ENCODE measurements at regions not wholly inside any gene's neighbourhood (a gene's known extent, or its start where the extent isn't known, plus 50 kb on each side); places are given as distances from the start of the nearest gene placed in this dataset.
A peak's percentile ranks its signal among the peaks of the same experiment; 100 is the strongest.

DNA sequence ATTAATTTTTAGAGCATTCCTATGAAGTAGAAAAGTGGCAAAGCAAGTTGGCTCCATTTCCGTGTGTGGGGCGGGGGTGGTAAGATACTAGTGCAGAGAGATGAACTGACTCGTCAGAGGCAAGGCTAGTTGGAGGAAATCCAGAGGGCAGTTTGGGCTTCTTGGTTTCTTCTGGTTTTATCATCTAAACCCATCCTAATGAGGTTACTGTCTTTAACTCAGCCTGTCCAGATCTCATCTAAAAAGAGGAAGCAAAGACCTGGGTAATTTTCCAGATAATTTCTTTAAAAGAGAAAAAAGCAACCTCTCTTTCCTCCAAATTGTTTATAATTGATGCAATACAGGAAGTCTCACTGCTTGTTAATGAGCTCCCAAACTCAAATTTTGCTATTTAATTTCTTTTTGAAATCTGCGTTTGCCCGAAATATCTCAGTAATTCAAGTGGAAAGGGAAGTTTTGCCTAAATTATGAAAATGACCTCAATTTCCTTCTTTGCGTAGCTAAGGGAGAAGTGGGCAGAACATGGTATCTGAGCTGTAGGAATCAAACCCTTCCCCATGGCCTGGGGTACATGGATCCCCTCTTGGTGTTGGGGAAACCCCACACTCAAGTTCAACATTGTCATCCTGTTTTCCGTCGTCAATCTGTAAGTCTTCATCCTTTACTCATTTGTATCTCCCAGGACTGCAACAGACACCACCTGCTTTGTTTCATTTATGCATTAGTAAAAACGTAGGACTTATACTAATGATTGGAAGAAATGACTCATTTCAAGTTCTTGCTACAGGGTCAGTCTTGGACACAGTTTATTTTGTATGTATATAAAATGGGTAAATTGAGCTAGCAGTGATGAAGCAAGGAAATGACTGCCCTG is 89.1 kb upstream of the KLF7 start:
- Histone ChIP-seq H4K91ac (ENCODE audit: low read length) (peak overlapping the region; percentile 79), H2AFZ (ENCODE audit: low read depth, low read length) (no peak overlapping the region), H2BK12ac (ENCODE audit: low read length in 2 of 2) (peak overlapping the region; percentile 98 to 100), H3K36me3 (ENCODE audit: control insufficient read depth in 1 of 2, insufficient read depth in 2 of 2, low read depth in 1 of 2, low read length in 2 of 2) (no peaks in the 10 kb centered on the region), H3K79me1 (replicated peaks; ENCODE audit: low read length, poor library complexity, severe bottlenecking) (no peaks in the 10 kb centered on the region), H3K9ac (ENCODE audit: low read length) (peak overlapping the region; percentile 37), H3K27ac (ENCODE audit: low read length, poor library complexity, severe bottlenecking) (peak overlapping the region; percentile 73), H3K9me3 (ENCODE audit: control insufficient read depth, low read length) (no peaks in the 10 kb centered on the region), H3K23ac (ENCODE audit: low read length in 2 of 2) (no peak overlapping the region), H3K4me2 (ENCODE audit: low read length, poor library complexity, severe bottlenecking) (no peak overlapping the region), H3K27me3 (ENCODE audit: control insufficient read depth in 1 of 2, insufficient read depth in 1 of 2, low read length in 2 of 2) (no peaks in the 10 kb centered on the region), H3K4ac (ENCODE audit: low read depth in 1 of 2, low read length in 2 of 2) (peak overlapping the region in 1 of 2 experiments; percentile 89), H2BK15ac (ENCODE audit: low read depth, poor library complexity, severe bottlenecking) (no peak overlapping the region), H3K4me1 (ENCODE audit: control insufficient read depth, insufficient read depth, low read depth, low read length) (peaks cover 34% of the 10 kb centered on the region), H2BK120ac (ENCODE audit: low read depth, low read length) (no peak overlapping the region), H4K8ac (ENCODE audit: low read length) (peak overlapping the region; percentile 89), H3K14ac (ENCODE audit: low read length in 2 of 2) (no peak overlapping the region), H3K4me3 (ENCODE audit: insufficient read depth in 1 of 2, low read depth in 1 of 2, low read length in 2 of 2) (no peak overlapping the region), H3K18ac (ENCODE audit: low read depth in 1 of 2, low read length in 2 of 2) (peak overlapping the region; percentile 96 to 98), H2AK5ac (ENCODE audit: low read length, severe bottlenecking) (peak overlapping the region; percentile 14), H2BK5ac (ENCODE audit: low read depth, low read length, poor library complexity, severe bottlenecking) (peak overlapping the region; percentile 21)
- peak; percentile 94 for DNase-seq
- WGBS = 22% methylated on average over 9 of the region's 9 CpGs

GRCh38 chr2:207255565-207256470 is 90.1 kb upstream of the KLF7 start:
- H3K4me1 ChIP-seq (ENCODE audit: control insufficient read depth, insufficient read depth, low read depth, low read length) = peaks cover 33% of the 10 kb centered on the region
- H3K9ac ChIP-seq (ENCODE audit: low read length) = no peak overlapping the region
- H3K4me3 ChIP-seq (ENCODE audit: insufficient read depth in 1 of 2, low read depth in 1 of 2, low read length in 2 of 2) = no peak overlapping the region
- WGBS = 82% methylated on average over 17 of the region's 17 CpGs
- peak overlapping the region; percentile 73 for H3K27ac ChIP-seq (ENCODE audit: low read length, poor library complexity, severe bottlenecking)
- H3K23ac ChIP-seq (ENCODE audit: low read length in 2 of 2) = peak overlapping the region in 1 of 2 experiments; percentile 77
- H2BK120ac ChIP-seq (ENCODE audit: low read depth, low read length) = peak overlapping the region; percentile 95
- H4K91ac ChIP-seq (ENCODE audit: low read length) = peak overlapping the region; percentile 97
- H3K4ac ChIP-seq (ENCODE audit: low read depth in 1 of 2, low read length in 2 of 2) = peak overlapping the region; percentile 31 to 98
- H2AFZ ChIP-seq (ENCODE audit: low read depth, low read length) = no peak overlapping the region
- H3K36me3 ChIP-seq (ENCODE audit: control insufficient read depth in 1 of 2, insufficient read depth in 2 of 2, low read depth in 1 of 2, low read length in 2 of 2) = no peaks in the 10 kb centered on the region
- no peak overlapping the region for H2BK5ac ChIP-seq (ENCODE audit: low read depth, low read length, poor library complexity, severe bottlenecking)
- peak overlapping the region in 1 of 2 experiments; percentile 88 for H3K14ac ChIP-seq (ENCODE audit: low read length in 2 of 2)
- no peak overlapping the region for H3K4me2 ChIP-seq (ENCODE audit: low read length, poor library complexity, severe bottlenecking)
- H4K8ac ChIP-seq (ENCODE audit: low read length) = peak overlapping the region; percentile 86
- H2BK12ac ChIP-seq (ENCODE audit: low read length in 2 of 2) = peak overlapping the region; percentile 98 to 100
- DNase-seq = no peak
- peak overlapping the region; percentile 55 for H2BK15ac ChIP-seq (ENCODE audit: low read depth, poor library complexity, severe bottlenecking)
- H3K79me1 ChIP-seq (replicated peaks; ENCODE audit: low read length, poor library complexity, severe bottlenecking) = no peaks in the 10 kb centered on the region
- H3K9me3 ChIP-seq (ENCODE audit: control insufficient read depth, low read length) = no peaks in the 10 kb centered on the region
- peak overlapping the region; percentile 96 to 98 for H3K18ac ChIP-seq (ENCODE audit: low read depth in 1 of 2, low read length in 2 of 2)
- H3K27me3 ChIP-seq (ENCODE audit: control insufficient read depth in 1 of 2, insufficient read depth in 1 of 2, low read length in 2 of 2) = no peaks in the 10 kb centered on the region
- peak overlapping the region; percentile 80 for H2AK5ac ChIP-seq (ENCODE audit: low read length, severe bottlenecking)

DNA sequence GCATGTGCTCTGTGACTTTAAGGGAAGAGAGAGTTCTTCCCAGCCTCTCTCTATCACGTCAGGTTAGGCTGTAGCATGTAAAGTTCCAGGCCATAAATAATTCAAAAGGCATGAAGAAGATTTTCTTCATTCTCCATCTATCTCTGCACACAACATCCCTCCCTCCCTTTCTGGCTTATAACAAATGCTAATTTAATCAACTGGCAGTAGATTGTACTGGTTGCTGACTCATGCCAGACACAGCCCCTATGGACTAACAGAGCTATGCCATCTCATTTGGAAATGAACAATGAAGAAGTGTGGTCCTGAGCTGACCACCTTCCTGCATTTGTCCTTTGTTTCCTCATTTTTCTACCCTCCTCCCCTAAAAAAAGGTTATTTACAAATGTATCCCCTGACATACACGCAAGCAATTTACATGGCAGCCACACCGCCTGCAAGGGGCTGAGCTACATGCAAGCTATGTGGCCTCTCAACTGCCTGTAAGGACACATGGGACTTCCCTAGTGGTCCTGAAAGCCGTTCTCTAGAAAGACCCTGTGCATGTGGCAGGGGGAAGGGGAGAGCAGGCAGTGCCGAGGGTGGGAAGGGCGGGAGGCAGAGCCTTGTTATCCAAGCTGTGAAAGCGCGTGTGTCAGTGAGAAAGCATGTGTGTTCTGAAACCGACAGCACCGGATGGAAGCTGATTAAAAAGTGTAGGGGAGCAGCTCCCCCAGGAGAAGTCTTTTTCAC is 90.9 kb upstream of the KLF7 start:
- H3K4me3 ChIP-seq (ENCODE audit: insufficient read depth in 1 of 2, low read depth in 1 of 2, low read length in 2 of 2) = no peak overlapping the region
- peak overlapping the region; percentile 95 for H4K8ac ChIP-seq (ENCODE audit: low read length)
- peak overlapping the region; percentile 96 to 99 for H3K18ac ChIP-seq (ENCODE audit: low read depth in 1 of 2, low read length in 2 of 2)
- H3K4me2 ChIP-seq (ENCODE audit: low read length, poor library complexity, severe bottlenecking) = no peak overlapping the region
- no peaks in the 10 kb centered on the region for H3K36me3 ChIP-seq (ENCODE audit: control insufficient read depth in 1 of 2, insufficient read depth in 2 of 2, low read depth in 1 of 2, low read length in 2 of 2)
- H2AK5ac ChIP-seq (ENCODE audit: low read length, severe bottlenecking) = peak overlapping the region; percentile 80
- peak overlapping the region in 1 of 2 experiments; percentile 97 for H3K23ac ChIP-seq (ENCODE audit: low read length in 2 of 2)
- H2BK15ac ChIP-seq (ENCODE audit: low read depth, poor library complexity, severe bottlenecking) = peak overlapping the region; percentile 82
- H3K27me3 ChIP-seq (ENCODE audit: control insufficient read depth in 1 of 2, insufficient read depth in 1 of 2, low read length in 2 of 2) = no peaks in the 10 kb centered on the region
- no peaks in the 10 kb centered on the region for H3K79me1 ChIP-seq (replicated peaks; ENCODE audit: low read length, poor library complexity, severe bottlenecking)
- peaks cover 28% of the 10 kb centered on the region for H3K4me1 ChIP-seq (ENCODE audit: control insufficient read depth, insufficient read depth, low read depth, low read length)
- no peaks in the 10 kb centered on the region for H3K9me3 ChIP-seq (ENCODE audit: control insufficient read depth, low read length)
- H4K91ac ChIP-seq (ENCODE audit: low read length) = peak overlapping the region; percentile 97
- H3K9ac ChIP-seq (ENCODE audit: low read length) = peak overlapping the region; percentile 71
- H2BK12ac ChIP-seq (ENCODE audit: low read length in 2 of 2) = peak overlapping the region; percentile 98 to 100
- 21% methylated on average over 10 of the region's 10 CpGs for WGBS
- H3K27ac ChIP-seq (ENCODE audit: low read length, poor library complexity, severe bottlenecking) = peak overlapping the region; percentile 92
- H3K4ac ChIP-seq (ENCODE audit: low read depth in 1 of 2, low read length in 2 of 2) = peak overlapping the region; percentile 39 to 98
- peak overlapping the region; percentile 95 for H2BK120ac ChIP-seq (ENCODE audit: low read depth, low read length)
- H2AFZ ChIP-seq (ENCODE audit: low read depth, low read length) = no peak overlapping the region
- peak overlapping the region; percentile 66 for H2BK5ac ChIP-seq (ENCODE audit: low read depth, low read length, poor library complexity, severe bottlenecking)
- DNase-seq = peak; percentile 78
- H3K14ac ChIP-seq (ENCODE audit: low read length in 2 of 2) = peak overlapping the region in 1 of 2 experiments; percentile 94

All from mesenchymal stem cell (in vitro differentiated cells and primary cell).